GM03348 (cell line): ENCODE measurements at regions not wholly inside any gene's neighbourhood (a gene's known extent, or its start where the extent isn't known, plus 50 kb on each side); places are given as distances from the start of the nearest gene placed in this dataset.
"Not testable (repeated sequence)": the region's sequence is repeated elsewhere in the genome, so short reads cannot be mapped to it uniquely, and the experiment has no call there.

Source experiments
- DNase-seq: peaks from one replicate; pipeline ENCODE4 v3.0.0; 2012; ENCODE audit warnings: low spot score

- DNase-seq, result no peak
Measured at GRCh38 chr6:112988748-112989147, 641.6 kb downstream of the RFPL4B start.

- DNase-seq, result peak; percentile 16
Measured at GRCh38 chr6:112990971-112991370, 643.8 kb downstream of the RFPL4B start.

GRCh38 chr6:112991912-112992311 lies 644.8 kb downstream of the RFPL4B start:
- DNase-seq, result no peak

- no peak for DNase-seq
Measured at GRCh38 chr6:112997421-112998085, 650.4 kb downstream of the RFPL4B start.

GRCh38 chr6:113004054-113004453 lies 656.9 kb downstream of the RFPL4B start:
- DNase-seq, result no peak

GRCh38 chr6:113004470-113005270 lies 657.5 kb downstream of the RFPL4B start:
- no peak for DNase-seq

- DNase-seq, result no peak
Measured at GRCh38 chr6:113006494-113006893, 659.4 kb downstream of the RFPL4B start.

- peak; percentile 34 for DNase-seq
Measured at GRCh38 chr6:113009682-113010081, 662.6 kb downstream of the RFPL4B start.

GRCh38 chr6:113010196-113010989 lies 663.3 kb downstream of the RFPL4B start:
- DNase-seq, result no peak

- no peak for DNase-seq
Measured at GRCh38 chr6:113011389-113011788, 664.3 kb downstream of the RFPL4B start.

- DNase-seq, result peak; percentile 35
Measured at GRCh38 chr6:113011801-113012200, 664.7 kb downstream of the RFPL4B start.

GRCh38 chr6:113015249-113015648 lies 668.1 kb downstream of the RFPL4B start:
- DNase-seq, result peak; percentile 52

GRCh38 chr6:113017353-113017752 lies 670.2 kb downstream of the RFPL4B start:
- DNase-seq, result no peak

- DNase-seq, result peak; percentile 52
Measured at GRCh38 chr6:113018351-113019151, 671.4 kb downstream of the RFPL4B start.

- DNase-seq, result no peak
Measured at GRCh38 chr6:113019176-113019575, 672.0 kb downstream of the RFPL4B start.

GRCh38 chr6:113027780-113028179 lies 680.6 kb downstream of the RFPL4B start:
- no peak for DNase-seq

GRCh38 chr6:113029161-113029560 lies 682.0 kb downstream of the RFPL4B start:
- not testable (repeated sequence) for DNase-seq

GRCh38 chr6:113031591-113032238 lies 684.6 kb downstream of the RFPL4B start:
- DNase-seq, result no peak

GRCh38 chr6:113039005-113039404 lies 691.9 kb downstream of the RFPL4B start:
- no peak for DNase-seq

- no peak for DNase-seq
Measured at GRCh38 chr6:113047148-113047547, 700.0 kb downstream of the RFPL4B start.

GRCh38 chr6:113047932-113048331 lies 700.8 kb downstream of the RFPL4B start:
- peak; percentile 17 for DNase-seq
